ENCODE measurements at regions not wholly inside any gene's neighbourhood (a gene's known extent, or its start where the extent isn't known, plus 50 kb on each side); places are given as distances from the start of the nearest gene placed in this dataset.

DNA sequence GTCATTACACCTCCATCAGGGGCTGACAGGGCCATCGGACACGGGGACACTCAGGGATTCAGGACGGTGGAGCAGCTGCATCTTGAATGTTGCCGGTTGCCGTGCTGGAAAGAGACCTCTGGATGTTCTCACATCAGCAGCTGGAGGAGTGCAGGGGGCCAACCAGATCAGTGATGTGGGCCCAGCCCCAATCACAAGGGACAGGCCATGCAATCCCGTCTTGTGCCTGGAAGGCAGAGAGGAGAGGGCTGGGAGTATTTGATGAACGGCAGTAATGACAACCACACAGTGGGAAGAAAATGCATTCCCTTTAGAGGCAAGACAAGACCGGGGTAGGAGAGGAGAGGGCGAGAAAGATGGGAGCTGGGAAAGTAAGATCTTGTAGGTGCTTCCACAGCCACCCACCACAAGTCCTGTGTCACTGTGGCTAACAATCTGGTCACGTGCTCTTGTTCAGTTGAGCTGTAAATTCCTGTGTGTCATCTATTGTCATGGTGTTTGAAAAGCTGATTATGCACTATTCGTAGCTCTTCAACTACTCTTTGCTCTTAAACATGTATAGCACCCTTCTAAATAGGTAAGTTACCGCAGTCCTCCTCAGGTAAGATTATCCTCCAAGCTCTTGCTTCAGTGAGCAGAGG lies 85.9 kb upstream of the LEP start:
- TF ChIP-seq, protein P1, sequence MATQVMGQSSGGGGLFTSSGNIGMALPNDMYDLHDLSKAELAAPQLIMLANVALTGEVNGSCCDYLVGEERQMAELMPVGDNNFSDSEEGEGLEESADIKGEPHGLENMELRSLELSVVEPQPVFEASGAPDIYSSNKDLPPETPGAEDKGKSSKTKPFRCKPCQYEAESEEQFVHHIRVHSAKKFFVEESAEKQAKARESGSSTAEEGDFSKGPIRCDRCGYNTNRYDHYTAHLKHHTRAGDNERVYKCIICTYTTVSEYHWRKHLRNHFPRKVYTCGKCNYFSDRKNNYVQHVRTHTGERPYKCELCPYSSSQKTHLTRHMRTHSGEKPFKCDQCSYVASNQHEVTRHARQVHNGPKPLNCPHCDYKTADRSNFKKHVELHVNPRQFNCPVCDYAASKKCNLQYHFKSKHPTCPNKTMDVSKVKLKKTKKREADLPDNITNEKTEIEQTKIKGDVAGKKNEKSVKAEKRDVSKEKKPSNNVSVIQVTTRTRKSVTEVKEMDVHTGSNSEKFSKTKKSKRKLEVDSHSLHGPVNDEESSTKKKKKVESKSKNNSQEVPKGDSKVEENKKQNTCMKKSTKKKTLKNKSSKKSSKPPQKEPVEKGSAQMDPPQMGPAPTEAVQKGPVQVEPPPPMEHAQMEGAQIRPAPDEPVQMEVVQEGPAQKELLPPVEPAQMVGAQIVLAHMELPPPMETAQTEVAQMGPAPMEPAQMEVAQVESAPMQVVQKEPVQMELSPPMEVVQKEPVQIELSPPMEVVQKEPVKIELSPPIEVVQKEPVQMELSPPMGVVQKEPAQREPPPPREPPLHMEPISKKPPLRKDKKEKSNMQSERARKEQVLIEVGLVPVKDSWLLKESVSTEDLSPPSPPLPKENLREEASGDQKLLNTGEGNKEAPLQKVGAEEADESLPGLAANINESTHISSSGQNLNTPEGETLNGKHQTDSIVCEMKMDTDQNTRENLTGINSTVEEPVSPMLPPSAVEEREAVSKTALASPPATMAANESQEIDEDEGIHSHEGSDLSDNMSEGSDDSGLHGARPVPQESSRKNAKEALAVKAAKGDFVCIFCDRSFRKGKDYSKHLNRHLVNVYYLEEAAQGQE (IDR thresholded peaks at IDR 0.05; ENCODE audit: low read depth): no peak
- no peak for TF ChIP-seq RAD21 (IDR thresholded peaks at IDR 0.05; ENCODE audit: low read depth)
- TF ChIP-seq, protein P2, sequence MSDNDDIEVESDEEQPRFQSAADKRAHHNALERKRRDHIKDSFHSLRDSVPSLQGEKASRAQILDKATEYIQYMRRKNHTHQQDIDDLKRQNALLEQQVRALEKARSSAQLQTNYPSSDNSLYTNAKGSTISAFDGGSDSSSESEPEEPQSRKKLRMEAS (IDR thresholded peaks at IDR 0.05): no peak
- TF ChIP-seq TCF12 (IDR thresholded peaks at IDR 0.05; ENCODE audit: low read depth): no peak
- TF ChIP-seq ZBTB7A (IDR thresholded peaks at IDR 0.05; ENCODE audit: low read depth): no peak

DNA sequence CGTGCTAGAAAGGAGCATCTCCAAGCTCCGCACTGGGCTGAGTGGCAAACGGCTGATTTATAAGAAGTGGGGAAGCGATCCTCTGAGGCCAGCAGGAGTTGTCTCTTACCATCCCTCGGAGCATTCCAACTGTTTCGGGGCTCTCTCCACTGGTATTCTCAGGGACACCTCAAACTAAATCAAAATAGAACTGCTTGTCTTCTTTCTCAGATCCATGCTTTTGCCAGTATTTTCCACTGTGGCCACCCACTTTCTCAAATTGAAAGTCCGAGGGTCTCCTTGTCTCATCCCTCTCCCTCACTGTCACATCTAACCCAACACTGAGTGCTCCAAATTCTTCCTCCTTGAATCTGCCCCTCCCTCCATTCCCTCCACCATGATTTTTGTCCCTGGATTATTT lies 83.2 kb upstream of the LEP start:
- no peak for TF ChIP-seq CREB1 (IDR thresholded peaks at IDR 0.05; ENCODE audit: low read depth)
- TF ChIP-seq TCF12 (IDR thresholded peaks at IDR 0.05; ENCODE audit: low read depth): no peak
- TF ChIP-seq, protein P2 (IDR thresholded peaks at IDR 0.05): no peak
- no peak for TF ChIP-seq RAD21 (IDR thresholded peaks at IDR 0.05; ENCODE audit: low read depth)
- no peak for TF ChIP-seq CEBPB (IDR thresholded peaks at IDR 0.05)
- TF ChIP-seq, protein P3, sequence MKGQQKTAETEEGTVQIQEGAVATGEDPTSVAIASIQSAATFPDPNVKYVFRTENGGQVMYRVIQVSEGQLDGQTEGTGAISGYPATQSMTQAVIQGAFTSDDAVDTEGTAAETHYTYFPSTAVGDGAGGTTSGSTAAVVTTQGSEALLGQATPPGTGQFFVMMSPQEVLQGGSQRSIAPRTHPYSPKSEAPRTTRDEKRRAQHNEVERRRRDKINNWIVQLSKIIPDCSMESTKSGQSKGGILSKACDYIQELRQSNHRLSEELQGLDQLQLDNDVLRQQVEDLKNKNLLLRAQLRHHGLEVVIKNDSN (IDR thresholded peaks at IDR 0.05): no peak
- no peak for TF ChIP-seq NFIC (IDR thresholded peaks at IDR 0.05)
- no peak for TF ChIP-seq EGR1 (IDR thresholded peaks at IDR 0.05)
- TF ChIP-seq, protein P1 (IDR thresholded peaks at IDR 0.05; ENCODE audit: low read depth): no peak
- TF ChIP-seq TEAD4 (IDR thresholded peaks at IDR 0.05): no peak
- no peak for TF ChIP-seq TAF1 (IDR thresholded peaks at IDR 0.05; ENCODE audit: low read depth)

DNA sequence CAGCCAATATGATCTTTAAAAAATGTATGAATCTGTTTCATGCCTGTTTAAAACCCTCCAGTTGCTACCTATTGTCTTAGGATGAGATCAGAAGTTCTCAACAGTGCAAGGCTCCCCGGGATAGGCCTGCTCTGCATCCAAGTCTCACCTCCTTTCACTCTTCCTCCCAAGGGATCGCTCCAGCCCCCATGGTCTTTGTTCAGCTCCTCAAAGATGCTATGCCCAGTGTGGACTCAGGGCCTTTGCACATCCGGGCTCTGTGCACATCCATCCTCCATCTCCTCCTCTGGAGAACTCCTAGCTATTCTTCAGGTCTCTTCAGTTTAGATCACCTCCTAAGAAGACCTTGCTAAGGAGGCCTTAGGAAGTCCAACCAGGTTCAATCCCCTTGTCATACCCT lies 82.7 kb upstream of the LEP start:
- TF ChIP-seq ZBTB7A (IDR thresholded peaks at IDR 0.05; ENCODE audit: low read depth) (no peak), CREB1 (IDR thresholded peaks at IDR 0.05; ENCODE audit: low read depth) (no peak), FOXM1 (IDR thresholded peaks at IDR 0.05; ENCODE audit: borderline replicate concordance, low read depth) (no peak), TEAD4 (IDR thresholded peaks at IDR 0.05) (no peak), NFIC (IDR thresholded peaks at IDR 0.05) (no peak), RAD21 (IDR thresholded peaks at IDR 0.05; ENCODE audit: low read depth) (no peak), YY1 (IDR thresholded peaks at IDR 0.05; ENCODE audit: low read depth) (no peak), TAF1 (IDR thresholded peaks at IDR 0.05; ENCODE audit: low read depth) (no peak), EP300 (IDR thresholded peaks at IDR 0.05; ENCODE audit: borderline replicate concordance) (no peak), CEBPB (IDR thresholded peaks at IDR 0.05) (no peak), EGR1 (IDR thresholded peaks at IDR 0.05) (no peak)
- TF ChIP-seq, protein P2 (IDR thresholded peaks at IDR 0.05): no peak
- TF ChIP-seq, protein P3 (IDR thresholded peaks at IDR 0.05): no peak

DNA sequence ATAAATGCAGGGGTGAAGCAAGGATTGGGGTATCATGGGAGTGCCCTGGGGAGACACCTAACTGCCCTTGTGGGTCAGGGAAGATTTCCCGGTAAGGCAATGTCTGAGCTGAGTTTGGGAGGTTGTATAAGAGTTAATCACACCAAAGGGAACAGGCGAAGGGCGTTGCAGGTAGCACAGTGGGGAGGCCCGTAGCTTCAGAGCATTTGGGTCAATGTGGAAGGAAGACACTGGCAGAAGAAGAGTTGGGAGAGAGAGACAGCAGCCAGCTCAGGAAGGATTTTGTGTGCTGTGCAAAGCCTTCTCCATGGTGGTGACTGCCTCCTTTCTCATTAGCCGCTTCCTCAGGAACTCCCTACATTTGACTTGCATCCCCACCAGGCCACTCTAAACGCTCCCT lies 80.8 kb upstream of the LEP start:
- TF ChIP-seq ZBTB7A (IDR thresholded peaks at IDR 0.05; ENCODE audit: low read depth) (no peak), TAF1 (IDR thresholded peaks at IDR 0.05; ENCODE audit: low read depth) (no peak), FOXM1 (IDR thresholded peaks at IDR 0.05; ENCODE audit: borderline replicate concordance, low read depth) (no peak), EGR1 (IDR thresholded peaks at IDR 0.05) (no peak), EP300 (IDR thresholded peaks at IDR 0.05; ENCODE audit: borderline replicate concordance) (no peak), CEBPB (IDR thresholded peaks at IDR 0.05) (no peak), TEAD4 (IDR thresholded peaks at IDR 0.05) (no peak)
- TF ChIP-seq, protein P1 (IDR thresholded peaks at IDR 0.05; ENCODE audit: low read depth): no peak
- TF ChIP-seq, protein P2 (IDR thresholded peaks at IDR 0.05): no peak

Measured in Ishikawa (cell line).